Cerebellar nuclear complex (tissue), 1 donor: ENCODE measurements at regions not wholly inside any gene's neighbourhood (a gene's known extent, or its start where the extent isn't known, plus 50 kb on each side); places are given as distances from the start of the nearest gene placed in this dataset.

Experiments
- DNase-seq, 2 experiments: peaks; one replicate each; lab custom pipeline; 2025; lab: John Stamatoyannopoulos, UW

GRCh38 chr12:115464111-115464581 lies 780.2 kb upstream of the TBX3 start:
- DNase-seq = no peak

GRCh38 chr12:115461401-115461800 lies 777.4 kb upstream of the TBX3 start:
- DNase-seq = no peak

- no peak for DNase-seq
Observed at GRCh38 chr12:115457798-115458197, 773.8 kb upstream of the TBX3 start.

- DNase-seq = no peak
Observed at GRCh38 chr12:115456946-115457689, 773.1 kb upstream of the TBX3 start.

- no peak for DNase-seq
Observed at GRCh38 chr12:115455268-115455681, 771.3 kb upstream of the TBX3 start.

GRCh38 chr12:115452751-115453281 lies 768.8 kb upstream of the TBX3 start:
- DNase-seq = no peak

- no peak for DNase-seq
Observed at GRCh38 chr12:115451780-115452736, 768.1 kb upstream of the TBX3 start.

- no peak for DNase-seq
Observed at GRCh38 chr12:115451151-115451779, 767.3 kb upstream of the TBX3 start.

- DNase-seq = no peak
Observed at GRCh38 chr12:115450710-115451109, 766.7 kb upstream of the TBX3 start.

GRCh38 chr12:115450017-115450416 lies 766.0 kb upstream of the TBX3 start:
- no peak for DNase-seq

- DNase-seq = no peak
Observed at GRCh38 chr12:115449526-115449925, 765.6 kb upstream of the TBX3 start.

- no peak for DNase-seq
Observed at GRCh38 chr12:115444346-115444745, 760.4 kb upstream of the TBX3 start.

- DNase-seq = no peak
Observed at GRCh38 chr12:115443351-115443938, 759.5 kb upstream of the TBX3 start.

GRCh38 chr12:115440438-115440837 lies 756.5 kb upstream of the TBX3 start:
- no peak for DNase-seq

- no peak for DNase-seq
Observed at GRCh38 chr12:115439008-115439601, 755.1 kb upstream of the TBX3 start.

GRCh38 chr12:115438314-115438713 lies 754.3 kb upstream of the TBX3 start:
- no peak for DNase-seq

GRCh38 chr12:115437061-115437567 lies 753.1 kb upstream of the TBX3 start:
- no peak for DNase-seq

GRCh38 chr12:115433014-115433634 lies 749.1 kb upstream of the TBX3 start:
- DNase-seq = no peak

GRCh38 chr12:115430636-115431035 lies 746.7 kb upstream of the TBX3 start:
- no peak for DNase-seq

- no peak for DNase-seq
Observed at GRCh38 chr12:115426732-115427131, 742.8 kb upstream of the TBX3 start.

GRCh38 chr12:115424003-115424402 lies 740.0 kb upstream of the TBX3 start:
- DNase-seq = no peak
